ENCODE measurements at regions not wholly inside any gene's neighbourhood (a gene's known extent, or its start where the extent isn't known, plus 50 kb on each side); places are given as distances from the start of the nearest gene placed in this dataset.

DNA sequence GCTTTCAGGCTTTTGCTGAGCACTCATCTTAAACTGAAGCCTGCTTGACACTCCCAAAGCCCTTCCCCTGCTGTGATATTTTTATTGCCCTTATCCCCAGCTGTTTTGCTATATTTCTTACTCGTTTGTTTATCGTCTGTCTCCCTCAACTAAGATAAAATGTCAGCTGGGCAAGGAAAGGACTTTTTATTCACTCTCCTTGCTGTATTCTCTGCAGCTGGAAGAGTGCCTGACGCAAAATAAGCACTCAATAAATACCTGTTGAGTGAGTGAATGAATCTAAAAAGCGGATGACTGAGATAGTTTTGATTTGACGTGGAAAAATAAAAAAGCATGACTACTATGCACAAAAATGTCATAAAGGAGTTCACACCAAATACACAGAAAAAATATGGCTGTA, 84.8 kb upstream of the POMGNT2 start:
- H4K20me1 ChIP-seq (ENCODE audit: insufficient read depth, low read length) = no peaks in the 10 kb centered on the region
- H2AFZ ChIP-seq (replicated peaks; ENCODE audit: low read length, poor library complexity) = peak overlapping the region; percentile 84
- no peaks in the 10 kb centered on the region for H3K9me3 ChIP-seq (ENCODE audit: control insufficient read depth, insufficient read depth, low read length)
- H2BK20ac ChIP-seq (ENCODE audit: low read depth, low read length) = peak overlapping the region; percentile 100
- H3K36me3 ChIP-seq (ENCODE audit: control insufficient read depth, insufficient read depth, low read length) = no peaks in the 10 kb centered on the region
- H3K79me1 ChIP-seq (ENCODE audit: low read depth in 1 of 2, low read length in 2 of 2) = peaks cover 0 to 30% of the 10 kb centered on the region in 2 experiments; a peak in 2 of 4 replicates
- peak overlapping the region; percentile 92 for H2AK9ac ChIP-seq (replicated peaks; ENCODE audit: low read depth, low read length, poor library complexity)
- H3K14ac ChIP-seq (replicated peaks; ENCODE audit: low read depth, low read length) = peak overlapping the region; percentile 100
- peak overlapping the region; percentile 38; the same call in 1 of the 2 replicates for H3K9ac ChIP-seq (ENCODE audit: low read depth, low read length)
- no peaks in the 10 kb centered on the region for H3K27me3 ChIP-seq (ENCODE audit: control insufficient read depth, insufficient read depth, low read length)
- peak overlapping the region; percentile 59 to 94; a peak in 3 of 4 replicates for H4K8ac ChIP-seq (ENCODE audit: low read depth in 2 of 2, low read length in 2 of 2)
- peak; percentile 91 for DNase-seq
- CTCF ChIA-PET = interaction anchor here (1.0 kb wide), 1 partner anchor 11 kb away, joined by 3 read pairs; no protein-coding TSS in a partner anchor
- H3K18ac ChIP-seq (ENCODE audit: low read depth, low read length) = peak overlapping the region; percentile 90; the same call in 1 of the 2 replicates
- peak overlapping the region; percentile 35; the same call in 1 of the 2 replicates for H3K4me2 ChIP-seq (ENCODE audit: low read depth, low read length)
- intact Hi-C loops (cut with micrococcal nuclease) (no loop called here), dilution Hi-C loops (cut with HindIII; ENCODE audit: low sequenced_read_pairs, unreplicated experiment) (no loop called here), in situ Hi-C loops (cut with MboI; ENCODE audit: low sequenced_read_pairs) (no loop called here)
- H3K4me3 ChIP-seq (ENCODE audit: insufficient read depth, low read depth, low read length) = no peak overlapping the region
- H2BK120ac ChIP-seq (ENCODE audit: low read depth, low read length) = peak overlapping the region; percentile 100
- peak overlapping the region; percentile 100; the same call in 1 of the 2 replicates for H3K23ac ChIP-seq (ENCODE audit: low read depth, low read length)
- peak overlapping the region; percentile 61 for H3K27ac ChIP-seq (ENCODE audit: insufficient read depth, low read length)
- H3K4ac ChIP-seq (ENCODE audit: low read depth, low read length) = peak overlapping the region; percentile 100
- POLR2A ChIA-PET (ENCODE audit: unreplicated experiment) = no interaction called here
- H2BK5ac ChIP-seq (ENCODE audit: low read depth, low read length, poor library complexity, severe bottlenecking) = peak overlapping the region; percentile 91
- peak overlapping the region; percentile 67; the same call in 1 of the 2 replicates for H3K56ac ChIP-seq (ENCODE audit: extremely low read depth, insufficient read depth, low read length)
- ATAC-seq (ENCODE audit: low read depth) = peak; percentile 64
- H4K91ac ChIP-seq (ENCODE audit: insufficient read depth, low read depth, low read length) = peak overlapping the region; percentile 95
- peak overlapping the region; percentile 72 for H4K5ac ChIP-seq (ENCODE audit: low read depth, low read length)
- no TSS peak for BruUV-seq (replicated peaks)
- H3K9me1 ChIP-seq (ENCODE audit: insufficient read depth, low read length) = peaks cover 34% of the 10 kb centered on the region
- H3K4me1 ChIP-seq (ENCODE audit: control insufficient read depth, insufficient read depth, low read length) = peaks cover 22% of the 10 kb centered on the region
- TF ChIP-seq MAFK (IDR thresholded peaks at IDR 0.05; ENCODE audit: low read depth, low read length) (0 out of 2 replicates have a peak, but pooled peaks have one; percentile 0), POLR2A (IDR thresholded peaks at IDR 0.05; ENCODE audit: low read depth, low read length) (no peak), SMC3 (IDR thresholded peaks at IDR 0.05; ENCODE audit: low read depth, low read length) (no peak), FOS (IDR thresholded peaks at IDR 0.05; ENCODE audit: low read depth, low read length) (no peak), RFX5 (IDR thresholded peaks at IDR 0.05; ENCODE audit: low read depth, low read length) (no peak), RCOR1 (IDR thresholded peaks at IDR 0.05; ENCODE audit: insufficient replicate concordance, low read length) (peak; percentile 19), NFE2L2 (IDR thresholded peaks at IDR 0.05; ENCODE audit: low read depth, low read length) (no peak), CEBPB (IDR thresholded peaks at IDR 0.05; ENCODE audit: low read depth, low read length) (no peak), BHLHE40 (IDR thresholded peaks at IDR 0.05; ENCODE audit: low read depth, low read length) (no peak)
- TF ChIP-seq, protein P1, sequence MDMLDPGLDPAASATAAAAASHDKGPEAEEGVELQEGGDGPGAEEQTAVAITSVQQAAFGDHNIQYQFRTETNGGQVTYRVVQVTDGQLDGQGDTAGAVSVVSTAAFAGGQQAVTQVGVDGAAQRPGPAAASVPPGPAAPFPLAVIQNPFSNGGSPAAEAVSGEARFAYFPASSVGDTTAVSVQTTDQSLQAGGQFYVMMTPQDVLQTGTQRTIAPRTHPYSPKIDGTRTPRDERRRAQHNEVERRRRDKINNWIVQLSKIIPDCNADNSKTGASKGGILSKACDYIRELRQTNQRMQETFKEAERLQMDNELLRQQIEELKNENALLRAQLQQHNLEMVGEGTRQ (IDR thresholded peaks at IDR 0.05; ENCODE audit: low read depth, low read length) = no peak
- TF ChIP-seq, protein P2, sequence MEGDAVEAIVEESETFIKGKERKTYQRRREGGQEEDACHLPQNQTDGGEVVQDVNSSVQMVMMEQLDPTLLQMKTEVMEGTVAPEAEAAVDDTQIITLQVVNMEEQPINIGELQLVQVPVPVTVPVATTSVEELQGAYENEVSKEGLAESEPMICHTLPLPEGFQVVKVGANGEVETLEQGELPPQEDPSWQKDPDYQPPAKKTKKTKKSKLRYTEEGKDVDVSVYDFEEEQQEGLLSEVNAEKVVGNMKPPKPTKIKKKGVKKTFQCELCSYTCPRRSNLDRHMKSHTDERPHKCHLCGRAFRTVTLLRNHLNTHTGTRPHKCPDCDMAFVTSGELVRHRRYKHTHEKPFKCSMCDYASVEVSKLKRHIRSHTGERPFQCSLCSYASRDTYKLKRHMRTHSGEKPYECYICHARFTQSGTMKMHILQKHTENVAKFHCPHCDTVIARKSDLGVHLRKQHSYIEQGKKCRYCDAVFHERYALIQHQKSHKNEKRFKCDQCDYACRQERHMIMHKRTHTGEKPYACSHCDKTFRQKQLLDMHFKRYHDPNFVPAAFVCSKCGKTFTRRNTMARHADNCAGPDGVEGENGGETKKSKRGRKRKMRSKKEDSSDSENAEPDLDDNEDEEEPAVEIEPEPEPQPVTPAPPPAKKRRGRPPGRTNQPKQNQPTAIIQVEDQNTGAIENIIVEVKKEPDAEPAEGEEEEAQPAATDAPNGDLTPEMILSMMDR (conservative IDR thresholded peaks at IDR 0.05; ENCODE audit: low read depth, low read length) = no peak
- peak overlapping the region; percentile 99; the same call in 2 of the 3 replicates for H2BK15ac ChIP-seq (ENCODE audit: low read depth, low read length)
- WGBS, 2 experiments (ENCODE audit: extremely low coverage in 2 of 2, insufficient read length in 1 of 2) = no CpG with 5 or more reads among the region's 5 CpGs
- peak overlapping the region; percentile 94 for H2AK5ac ChIP-seq (ENCODE audit: low read depth, low read length)

Data from IMR-90 (cell line).